ENCODE measurements at regions not wholly inside any gene's neighbourhood (a gene's known extent, or its start where the extent isn't known, plus 50 kb on each side); places are given as distances from the start of the nearest gene placed in this dataset.

DNA sequence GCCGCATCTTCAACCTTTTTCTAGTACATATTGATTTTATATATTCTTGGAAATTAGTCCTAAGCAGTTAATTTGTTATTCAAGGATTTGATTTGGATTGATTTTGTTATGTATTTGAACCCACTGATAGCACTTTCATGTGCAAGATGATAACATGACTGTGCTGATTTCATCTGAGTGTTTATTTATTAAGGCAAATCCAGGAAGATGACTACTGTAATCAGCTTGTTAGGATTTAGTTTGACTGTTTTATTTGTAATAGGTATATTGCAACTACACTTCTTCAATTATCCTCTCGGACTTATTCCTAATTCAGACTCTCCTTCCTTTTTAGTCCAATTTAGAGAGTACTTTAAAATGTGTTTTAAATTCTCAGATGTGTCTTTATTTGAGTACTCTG lies 75.1 kb upstream of the PRKG1 start:
- DNase-seq (ENCODE audit: low spot score): no peak
- ChIA-PET POLR2A (no interaction called here), CTCF (ENCODE audit: low intra/inter-chr PET ratio, low total read pairs) (no interaction called here)
- H3K4me2 ChIP-seq (ENCODE audit: low read depth, low read length): no peak overlapping the region
- H2AFZ ChIP-seq (ENCODE audit: low read length): no peak overlapping the region
- no peaks in the 10 kb centered on the region for H4K20me1 ChIP-seq (ENCODE audit: insufficient read depth, low read length)
- WGBS (ENCODE audit: low lambda C conversion rate): 3% methylated on average over 2 of the region's 2 CpGs
- H3K79me2 ChIP-seq (ENCODE audit: insufficient read depth, low read length): no peaks in the 10 kb centered on the region
- no peak overlapping the region for H3K4me3 ChIP-seq (replicated peaks in 1 of 3; ENCODE audit: insufficient read depth in 1 of 3, low read depth in 2 of 3, low read length in 3 of 3)
- H3K36me3 ChIP-seq (replicated peaks in 1 of 2; ENCODE audit: control insufficient read depth in 1 of 2, insufficient read depth in 2 of 2, low read length in 2 of 2): no peaks in the 10 kb centered on the region
- no peaks in the 10 kb centered on the region for H3K9me3 ChIP-seq (ENCODE audit: low read length)
- peaks cover 0 to 15% of the 10 kb centered on the region in 2 experiments; a peak in 2 of 5 replicates for H3K27me3 ChIP-seq (ENCODE audit: control insufficient read depth in 1 of 2, insufficient read depth in 2 of 2, low read length in 2 of 2)
- TF ChIP-seq, protein P1, sequence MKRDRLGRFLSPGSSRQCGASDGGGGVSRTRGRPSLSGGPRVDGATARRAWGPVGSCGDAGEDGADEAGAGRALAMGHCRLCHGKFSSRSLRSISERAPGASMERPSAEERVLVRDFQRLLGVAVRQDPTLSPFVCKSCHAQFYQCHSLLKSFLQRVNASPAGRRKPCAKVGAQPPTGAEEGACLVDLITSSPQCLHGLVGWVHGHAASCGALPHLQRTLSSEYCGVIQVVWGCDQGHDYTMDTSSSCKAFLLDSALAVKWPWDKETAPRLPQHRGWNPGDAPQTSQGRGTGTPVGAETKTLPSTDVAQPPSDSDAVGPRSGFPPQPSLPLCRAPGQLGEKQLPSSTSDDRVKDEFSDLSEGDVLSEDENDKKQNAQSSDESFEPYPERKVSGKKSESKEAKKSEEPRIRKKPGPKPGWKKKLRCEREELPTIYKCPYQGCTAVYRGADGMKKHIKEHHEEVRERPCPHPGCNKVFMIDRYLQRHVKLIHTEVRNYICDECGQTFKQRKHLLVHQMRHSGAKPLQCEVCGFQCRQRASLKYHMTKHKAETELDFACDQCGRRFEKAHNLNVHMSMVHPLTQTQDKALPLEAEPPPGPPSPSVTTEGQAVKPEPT (CRISPR knock-in tag; IDR thresholded peaks at IDR 0.05; ENCODE audit: low read depth): no peak
- TF ChIP-seq, protein P2, sequence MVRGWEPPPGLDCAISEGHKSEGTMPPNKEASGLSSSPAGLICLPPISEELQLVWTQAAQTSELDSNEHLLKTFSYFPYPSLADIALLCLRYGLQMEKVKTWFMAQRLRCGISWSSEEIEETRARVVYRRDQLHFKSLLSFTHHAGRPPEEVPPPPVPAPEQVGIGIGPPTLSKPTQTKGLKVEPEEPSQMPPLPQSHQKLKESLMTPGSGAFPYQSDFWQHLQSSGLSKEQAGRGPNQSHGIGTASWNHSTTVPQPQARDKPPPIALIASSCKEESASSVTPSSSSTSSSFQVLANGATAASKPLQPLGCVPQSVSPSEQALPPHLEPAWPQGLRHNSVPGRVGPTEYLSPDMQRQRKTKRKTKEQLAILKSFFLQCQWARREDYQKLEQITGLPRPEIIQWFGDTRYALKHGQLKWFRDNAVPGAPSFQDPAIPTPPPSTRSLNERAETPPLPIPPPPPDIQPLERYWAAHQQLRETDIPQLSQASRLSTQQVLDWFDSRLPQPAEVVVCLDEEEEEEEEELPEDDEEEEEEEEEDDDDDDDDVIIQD (CRISPR knock-in tag; IDR thresholded peaks at IDR 0.05; ENCODE audit: low read depth): no peak
- TF ChIP-seq SCMH1 (CRISPR knock-in tag; IDR thresholded peaks at IDR 0.05; ENCODE audit: borderline replicate concordance) (no peak), KMT2A (CRISPR knock-in tag; IDR thresholded peaks at IDR 0.05) (no peak), ZNF644 (CRISPR knock-in tag; IDR thresholded peaks at IDR 0.05; ENCODE audit: low read depth) (no peak), CEBPB (IDR thresholded peaks at IDR 0.05; ENCODE audit: borderline replicate concordance, low read depth, low read length) (no peak), ZNF225 (CRISPR knock-in tag; IDR thresholded peaks at IDR 0.05) (no peak), MEIS1 (CRISPR knock-in tag; IDR thresholded peaks at IDR 0.05; ENCODE audit: borderline replicate concordance) (no peak), HNRNPK (IDR thresholded peaks at IDR 0.05; ENCODE audit: low read depth, low read length, poor library complexity, severe bottlenecking) (no peak), ZNF780A (CRISPR knock-in tag; IDR thresholded peaks at IDR 0.05) (no peak), THYN1 (CRISPR knock-in tag; IDR thresholded peaks at IDR 0.05; ENCODE audit: borderline replicate concordance, low read depth) (no peak), MEF2D (CRISPR knock-in tag; IDR thresholded peaks at IDR 0.05) (no peak), ZNF879 (CRISPR knock-in tag; IDR thresholded peaks at IDR 0.05) (no peak), ZFP36L2 (CRISPR knock-in tag; IDR thresholded peaks at IDR 0.05) (no peak)
- TF ChIP-seq, protein P3, sequence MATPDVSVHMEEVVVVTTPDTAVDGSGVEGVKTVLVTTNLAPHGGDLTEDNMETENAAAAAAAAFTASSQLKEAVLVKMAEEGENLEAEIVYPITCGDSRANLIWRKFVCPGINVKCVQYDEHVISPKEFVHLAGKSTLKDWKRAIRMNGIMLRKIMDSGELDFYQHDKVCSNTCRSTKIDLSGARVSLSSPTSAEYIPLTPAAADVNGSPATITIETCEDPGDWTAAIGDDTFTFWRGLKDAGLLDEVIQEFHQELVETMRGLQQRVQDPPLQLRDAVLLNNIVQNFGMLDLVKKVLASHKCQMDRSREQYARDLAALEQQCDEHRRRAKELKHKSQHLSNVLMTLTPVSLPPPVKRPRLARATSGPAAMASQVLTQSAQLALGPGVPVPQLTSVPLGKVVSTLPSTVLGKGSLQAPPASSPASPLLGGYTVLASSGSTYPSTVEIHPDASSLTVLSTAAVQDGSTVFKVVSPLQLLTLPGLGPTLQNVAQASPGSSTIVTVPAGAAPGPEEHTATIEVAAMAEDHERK (CRISPR knock-in tag; IDR thresholded peaks at IDR 0.05; ENCODE audit: low read depth): no peak
- TF ChIP-seq, protein P4, sequence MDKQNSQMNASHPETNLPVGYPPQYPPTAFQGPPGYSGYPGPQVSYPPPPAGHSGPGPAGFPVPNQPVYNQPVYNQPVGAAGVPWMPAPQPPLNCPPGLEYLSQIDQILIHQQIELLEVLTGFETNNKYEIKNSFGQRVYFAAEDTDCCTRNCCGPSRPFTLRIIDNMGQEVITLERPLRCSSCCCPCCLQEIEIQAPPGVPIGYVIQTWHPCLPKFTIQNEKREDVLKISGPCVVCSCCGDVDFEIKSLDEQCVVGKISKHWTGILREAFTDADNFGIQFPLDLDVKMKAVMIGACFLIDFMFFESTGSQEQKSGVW (CRISPR knock-in tag; IDR thresholded peaks at IDR 0.05; ENCODE audit: borderline replicate concordance): no peak
- no TSS peak for BruUV-seq (replicated peaks)
- intact Hi-C loops (cut with micrococcal nuclease; ENCODE audit: unreplicated experiment): loop anchor here (10.0 kb wide), 1 partner anchor 204 kb away; no protein-coding TSS in a partner anchor
- in situ Hi-C loops (cut with HindIII; ENCODE audit: extremely low pct_ligation_motif_present, low pct_unique_long_range_greater_than_20kb): loop anchor here (10.0 kb wide), 1 partner anchor 214 kb away; no protein-coding TSS in a partner anchor
- no peak for ATAC-seq
- FAIRE-seq: no peak
- H3K9ac ChIP-seq (ENCODE audit: insufficient read depth, low read depth, low read length): no peak overlapping the region
- no peaks in the 10 kb centered on the region for H3K4me1 ChIP-seq (ENCODE audit: insufficient read depth, low read length)
- H3K27ac ChIP-seq (ENCODE audit: extremely low read length, insufficient read depth, low read length): no peak overlapping the region
